Mesenchymal stem cell (in vitro differentiated cells and primary cell): ENCODE measurements at regions not wholly inside any gene's neighbourhood (a gene's known extent, or its start where the extent isn't known, plus 50 kb on each side); places are given as distances from the start of the nearest gene placed in this dataset.
A peak's percentile ranks its signal among the peaks of the same experiment; 100 is the strongest.
"Not testable (repeated sequence)": the region's sequence is repeated elsewhere in the genome, so short reads cannot be mapped to it uniquely, and the experiment has no call there.

ENCODE experiments used
- DNase-seq: peaks from one replicate; pipeline ENCODE4 v3.0.0-alpha.2; 2013
- H2AFZ ChIP-seq: one replicate; pipeline ENCODE4 v1.6.1; 2013; ENCODE audit warnings: low read depth, mild to moderate bottlenecking, control low read depth, inconsistent platforms, low read length, moderate library complexity
- H2AK5ac ChIP-seq: 2 replicates; pipeline ENCODE4 v1.6.1; 2013; ENCODE audit warnings: low read length, moderate library complexity, mild to moderate bottlenecking, inconsistent platforms; ENCODE audit not compliant: severe bottlenecking
- H2BK120ac ChIP-seq: one replicate; pipeline ENCODE4 v1.6.1; 2013; ENCODE audit warnings: low read depth, mild to moderate bottlenecking, inconsistent platforms, low read length, moderate library complexity
- H2BK12ac ChIP-seq, 2 experiments: one replicate each; pipeline ENCODE4 v1.6.1; 2013; ENCODE audit warnings: inconsistent platforms in 2 of 2, low read length in 2 of 2, mild to moderate bottlenecking in 2 of 2, moderate library complexity in 2 of 2, control low read depth in 1 of 2
- H2BK15ac ChIP-seq: one replicate; pipeline ENCODE4 v1.6.1; 2013; ENCODE audit warnings: mild to moderate bottlenecking, low read depth, inconsistent platforms; ENCODE audit not compliant: poor library complexity, severe bottlenecking
- H2BK5ac ChIP-seq: 2 replicates; pipeline ENCODE4 v1.6.1; 2013; ENCODE audit warnings: low read depth, mild to moderate bottlenecking, low read length, control low read depth, inconsistent platforms; ENCODE audit not compliant: poor library complexity, severe bottlenecking
- H3K14ac ChIP-seq, 2 experiments: one replicate each; pipeline ENCODE4 v1.6.1; 2013; ENCODE audit warnings: inconsistent platforms in 2 of 2, low read length in 2 of 2, control low read depth in 1 of 2, mild to moderate bottlenecking in 1 of 2, moderate library complexity in 1 of 2
- H3K18ac ChIP-seq, 2 experiments: one replicate each; pipeline ENCODE4 v1.6.1; 2013; ENCODE audit warnings: inconsistent platforms in 2 of 2, low read length in 2 of 2, control low read depth in 1 of 2, low read depth in 1 of 2, mild to moderate bottlenecking in 1 of 2
- H3K23ac ChIP-seq, 2 experiments: one replicate each; pipeline ENCODE4 v1.6.1; 2013; ENCODE audit warnings: inconsistent platforms in 2 of 2, low read length in 2 of 2, mild to moderate bottlenecking in 2 of 2, moderate library complexity in 2 of 2, control low read depth in 1 of 2
- H3K27ac ChIP-seq: 2 replicates; pipeline ENCODE4 v1.5.1; 2013; ENCODE audit warnings: mild to moderate bottlenecking, moderate library complexity, low read length, control low read depth, inconsistent platforms; ENCODE audit not compliant: poor library complexity, severe bottlenecking
- H3K27me3 ChIP-seq, 2 experiments: 2 replicates each; pipeline versions ENCODE4 v1.6.1 to v1.7.0; 2013; ENCODE audit warnings: low read length in 2 of 2, mild to moderate bottlenecking in 2 of 2, moderate library complexity in 2 of 2, control low read depth in 1 of 2, inconsistent platforms in 1 of 2; ENCODE audit not compliant: control insufficient read depth in 1 of 2, insufficient read depth in 1 of 2
- H3K36me3 ChIP-seq, 2 experiments: 2 replicates each; pipeline versions ENCODE4 v1.6.1 to v1.7.0; 2013; ENCODE audit warnings: low read length in 2 of 2, control low read depth in 1 of 2, inconsistent platforms in 1 of 2, low read depth in 1 of 2, mild to moderate bottlenecking in 1 of 2; ENCODE audit not compliant: insufficient read depth in 2 of 2, control insufficient read depth in 1 of 2
- H3K4ac ChIP-seq, 2 experiments: one replicate each; pipeline ENCODE4 v1.6.1; 2013; ENCODE audit warnings: inconsistent platforms in 2 of 2, low read length in 2 of 2, mild to moderate bottlenecking in 2 of 2, moderate library complexity in 2 of 2, control low read depth in 1 of 2, low read depth in 1 of 2
- H3K4me1 ChIP-seq: 2 replicates; pipeline ENCODE4 v1.6.1; 2013; ENCODE audit warnings: low read depth, low read length, control low read depth; ENCODE audit not compliant: control insufficient read depth, insufficient read depth
- H3K4me2 ChIP-seq: 2 replicates; pipeline ENCODE4 v1.6.1; 2013; ENCODE audit warnings: low read length, mild to moderate bottlenecking, inconsistent platforms; ENCODE audit not compliant: poor library complexity, severe bottlenecking
- H3K4me3 ChIP-seq, 2 experiments: 2 replicates each; pipeline versions ENCODE4 v1.5.1 to v1.7.0; 2013; ENCODE audit warnings: low read length in 2 of 2, mild to moderate bottlenecking in 2 of 2, control low read depth in 1 of 2, low read depth in 1 of 2; ENCODE audit not compliant: insufficient read depth in 1 of 2
- H3K79me1 ChIP-seq: replicated peaks from 2 replicates; pipeline ENCODE4 v1.6.1; 2013; ENCODE audit warnings: mild to moderate bottlenecking, control low read depth, low read length, inconsistent platforms; ENCODE audit not compliant: poor library complexity, severe bottlenecking
- H3K9ac ChIP-seq: 2 replicates; pipeline ENCODE4 v1.7.0; 2013; ENCODE audit warnings: mild to moderate bottlenecking, low read length, moderate library complexity
- H3K9me3 ChIP-seq: 2 replicates; pipeline ENCODE4 v1.7.0; 2013; ENCODE audit warnings: mild to moderate bottlenecking, low read length; ENCODE audit not compliant: control insufficient read depth
- H4K8ac ChIP-seq: one replicate; pipeline ENCODE4 v1.6.1; 2013; ENCODE audit warnings: inconsistent platforms, mild to moderate bottlenecking, low read length, moderate library complexity
- H4K91ac ChIP-seq: one replicate; pipeline ENCODE4 v1.6.1; 2013; ENCODE audit warnings: mild to moderate bottlenecking, low read length, inconsistent platforms
- WGBS: methylation state at CpG from one replicate; pipeline ENCODE4 v1.1.7; 2013; ENCODE audit warnings: mixed read lengths; 5-methylcytosine and 5-hydroxymethylcytosine counted together

DNA sequence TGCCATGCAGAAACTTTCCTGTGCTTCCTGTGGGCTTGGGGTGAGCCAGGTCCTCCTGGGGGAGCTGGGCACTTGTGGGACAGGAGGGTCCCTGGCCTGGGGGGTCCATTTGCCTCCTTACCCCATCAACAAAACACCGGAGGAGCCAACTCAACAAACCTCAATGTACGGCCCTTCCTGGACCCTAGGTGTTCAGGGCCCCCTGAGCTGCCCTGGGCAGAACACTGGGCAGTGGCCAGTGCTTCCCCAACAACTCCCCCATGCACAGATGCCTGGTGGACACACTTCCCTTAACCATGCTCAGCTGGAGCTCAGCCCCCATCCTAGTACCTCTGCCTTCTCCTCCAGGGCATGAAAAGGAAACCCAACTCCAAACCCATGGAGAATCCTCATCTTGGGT is 1504.2 kb upstream of the TPTE start:
- H3K4me2 ChIP-seq, H2AFZ ChIP-seq, H2BK15ac ChIP-seq, H2AK5ac ChIP-seq, H3K36me3 ChIP-seq, H3K4ac ChIP-seq, H3K4me1 ChIP-seq, H3K9me3 ChIP-seq, H2BK12ac ChIP-seq, DNase-seq, H3K9ac ChIP-seq, H2BK5ac ChIP-seq, H3K18ac ChIP-seq, H2BK120ac ChIP-seq, H3K27ac ChIP-seq, H3K79me1 ChIP-seq, H3K23ac ChIP-seq, H4K91ac ChIP-seq, H4K8ac ChIP-seq, H3K14ac ChIP-seq, H3K27me3 ChIP-seq: not testable (repeated sequence)
- WGBS: no CpG with 5 or more reads among the region's 2 CpGs
- H3K4me3 ChIP-seq: peak overlapping the region in 1 of 2 experiments; percentile 4

DNA sequence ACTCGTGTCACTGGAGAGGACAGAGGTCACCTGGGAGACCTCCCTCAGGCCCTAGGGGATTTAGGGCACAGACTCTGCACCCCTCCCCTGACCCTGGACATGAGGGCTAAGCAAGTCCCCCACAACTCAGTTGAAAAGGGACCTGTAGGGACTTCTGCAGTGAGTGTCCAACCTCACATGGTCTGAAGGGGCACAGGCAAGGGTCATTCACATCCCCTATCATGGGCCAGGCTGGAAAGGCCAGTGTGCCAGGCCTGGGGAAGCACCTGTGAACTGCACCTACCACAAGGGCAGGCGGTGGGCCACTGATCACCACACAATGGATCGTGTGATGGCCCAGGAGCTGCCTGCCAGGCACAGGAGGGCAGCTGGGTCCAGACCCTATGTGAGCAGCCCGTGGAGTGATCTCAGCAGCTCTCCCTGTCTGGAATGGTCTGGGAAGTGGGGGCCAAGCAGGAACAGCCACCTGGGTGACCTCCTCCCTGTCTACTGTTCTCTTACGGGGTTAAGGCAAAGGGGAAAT is 1502.6 kb upstream of the TPTE start:
- not testable (repeated sequence) for H2AK5ac ChIP-seq, H2BK5ac ChIP-seq
- 75% methylated on average over 4 of the region's 5 CpGs for WGBS

DNA sequence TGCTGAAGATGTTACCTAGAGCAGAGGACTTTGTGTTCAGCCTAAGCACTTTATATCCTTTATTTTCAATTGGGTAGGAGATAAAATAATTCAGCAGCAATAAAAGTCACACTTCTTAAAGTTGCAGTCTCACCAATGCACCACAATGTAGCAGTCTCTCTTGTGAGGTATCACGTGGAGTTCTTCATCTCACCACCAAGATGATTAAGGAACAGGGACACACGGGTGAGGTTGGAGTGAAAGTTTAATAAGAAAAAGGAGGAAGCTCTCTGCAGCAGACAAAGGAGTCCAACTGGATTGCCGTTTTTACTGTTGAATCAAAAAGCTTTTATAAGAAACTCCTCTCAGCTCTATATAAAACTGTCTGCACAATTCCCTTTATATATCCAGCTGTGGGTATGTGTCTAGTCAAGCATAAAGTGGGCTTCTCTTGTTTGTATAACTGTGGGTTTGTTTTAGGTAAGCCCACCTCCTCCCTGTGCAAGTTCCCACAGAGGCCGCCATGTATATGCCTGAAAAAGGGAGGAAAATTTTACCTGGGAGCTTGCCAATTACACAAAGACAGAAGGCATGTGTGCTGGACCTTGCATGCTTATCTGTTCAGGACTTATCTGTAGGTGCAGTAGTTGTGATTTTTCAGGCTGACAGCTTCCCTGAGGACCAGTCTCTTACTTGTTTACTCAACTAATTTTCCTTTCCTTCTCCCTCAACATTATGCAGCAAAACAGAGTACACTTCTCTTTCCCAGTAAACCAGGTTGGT is 1497.2 kb upstream of the TPTE start:
- not testable (repeated sequence) for H3K9ac ChIP-seq, H3K18ac ChIP-seq, H2BK5ac ChIP-seq, H3K27me3 ChIP-seq, H2BK120ac ChIP-seq, H4K8ac ChIP-seq, H3K4me2 ChIP-seq, H3K14ac ChIP-seq, H3K4me1 ChIP-seq, H4K91ac ChIP-seq, H2BK12ac ChIP-seq, H3K4ac ChIP-seq, H3K27ac ChIP-seq, H2AK5ac ChIP-seq, H3K23ac ChIP-seq, H3K79me1 ChIP-seq, H3K9me3 ChIP-seq, H2AFZ ChIP-seq, H3K36me3 ChIP-seq, H2BK15ac ChIP-seq, DNase-seq, H3K4me3 ChIP-seq
- WGBS: 64% methylated on average over 3 of the region's 4 CpGs

More for the DNA sequence above, 1502.6 kb upstream of the TPTE start:
- not testable (repeated sequence) for H2BK120ac ChIP-seq, H3K4me3 ChIP-seq, H3K23ac ChIP-seq, H3K36me3 ChIP-seq, H3K9ac ChIP-seq, H3K27me3 ChIP-seq, H4K91ac ChIP-seq, H3K9me3 ChIP-seq, H2AFZ ChIP-seq, H3K4me1 ChIP-seq, H3K4me2 ChIP-seq, H3K4ac ChIP-seq, DNase-seq, H3K79me1 ChIP-seq, H2BK15ac ChIP-seq, H3K27ac ChIP-seq, H3K18ac ChIP-seq, H3K14ac ChIP-seq, H4K8ac ChIP-seq, H2BK12ac ChIP-seq

DNA sequence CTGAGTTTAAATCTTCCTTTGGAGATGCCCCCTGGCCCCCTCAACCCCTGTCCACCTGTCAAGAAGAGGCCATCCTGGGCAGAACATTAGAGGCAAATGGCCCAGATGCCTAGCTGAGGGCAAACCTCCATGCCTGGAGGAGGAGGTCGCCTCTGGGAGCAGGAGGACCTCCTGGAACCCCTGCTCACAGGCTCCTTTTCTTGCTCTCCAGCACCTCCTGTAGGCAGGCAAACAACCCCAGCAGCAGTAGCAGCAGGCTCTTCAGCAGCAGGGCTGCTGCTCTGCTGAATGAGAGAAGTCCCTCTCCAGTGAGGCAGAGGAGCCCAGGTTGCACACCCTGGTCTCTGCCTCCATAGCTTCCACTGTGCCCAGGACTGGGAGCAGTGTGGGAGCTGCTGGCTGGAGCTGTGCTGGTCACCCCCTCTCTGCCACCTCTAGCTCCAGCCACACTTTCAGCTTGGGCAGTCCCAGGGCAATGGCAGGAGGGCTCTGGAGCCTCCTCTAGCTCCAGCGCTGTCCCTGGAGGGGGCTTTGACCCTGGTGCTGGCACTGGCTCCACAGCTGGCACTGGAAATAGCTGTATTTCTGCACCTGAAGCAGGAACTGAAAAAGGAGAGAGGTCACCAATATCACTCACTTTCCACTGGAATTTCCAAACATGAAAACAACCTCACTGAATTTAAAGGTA is 1494.5 kb upstream of the TPTE start:
- not testable (repeated sequence) for H3K27me3 ChIP-seq, H3K23ac ChIP-seq, H3K4ac ChIP-seq, H3K36me3 ChIP-seq, H2BK120ac ChIP-seq, H3K14ac ChIP-seq, H3K4me2 ChIP-seq, H3K9me3 ChIP-seq, H3K18ac ChIP-seq, H2BK12ac ChIP-seq, H2AFZ ChIP-seq, H2BK15ac ChIP-seq, H3K27ac ChIP-seq, H3K4me1 ChIP-seq, H3K79me1 ChIP-seq, H2AK5ac ChIP-seq, H4K8ac ChIP-seq, H3K4me3 ChIP-seq, H2BK5ac ChIP-seq, H4K91ac ChIP-seq, DNase-seq, H3K9ac ChIP-seq
- 10% methylated on average over 2 of the region's 2 CpGs for WGBS
